Islet of Langerhans (tissue), 1 donor: ENCODE measurements at regions not wholly inside any gene's neighbourhood (a gene's known extent, or its start where the extent isn't known, plus 50 kb on each side); places are given as distances from the start of the nearest gene placed in this dataset.
"Not testable (repeated sequence)": the region's sequence is repeated elsewhere in the genome, so short reads cannot be mapped to it uniquely, and the experiment has no call there.

Experiments used
- FAIRE-seq: peaks from one replicate; lab custom pipeline; 2011; peaks lifted over from hg19 to GRCh38; lab: Jason Lieb, UNC

- FAIRE-seq, result no peak
Observed at GRCh38 chr2:67294218-67294617, 102.9 kb upstream of the ETAA1 start.

- no peak for FAIRE-seq
Observed at GRCh38 chr2:67295406-67295805, 101.7 kb upstream of the ETAA1 start.

- FAIRE-seq, result no peak
Observed at GRCh38 chr2:67295851-67296250, 101.3 kb upstream of the ETAA1 start.

GRCh38 chr2:67304300-67304890, 92.7 kb upstream of the ETAA1 start:
- no peak for FAIRE-seq

GRCh38 chr2:67309281-67309680, 87.9 kb upstream of the ETAA1 start:
- peak; percentile 90 for FAIRE-seq

GRCh38 chr2:67311536-67311935, 85.6 kb upstream of the ETAA1 start:
- no peak for FAIRE-seq

- FAIRE-seq, result no peak
Observed at GRCh38 chr2:67312871-67313270, 84.3 kb upstream of the ETAA1 start.

GRCh38 chr2:67313536-67313935, 83.6 kb upstream of the ETAA1 start:
- no peak for FAIRE-seq

- no peak for FAIRE-seq
Observed at GRCh38 chr2:67318031-67318430, 79.1 kb upstream of the ETAA1 start.

- no peak for FAIRE-seq
Observed at GRCh38 chr2:67318563-67318962, 78.6 kb upstream of the ETAA1 start.

- no peak for FAIRE-seq
Observed at GRCh38 chr2:67318993-67319481, 78.1 kb upstream of the ETAA1 start.

- peak; percentile 89 for FAIRE-seq
Observed at GRCh38 chr2:67320861-67321587, 76.1 kb upstream of the ETAA1 start.

- FAIRE-seq, result no peak
Observed at GRCh38 chr2:67321588-67321903, 75.6 kb upstream of the ETAA1 start.

GRCh38 chr2:67322353-67323001, 74.7 kb upstream of the ETAA1 start:
- FAIRE-seq, result peak; percentile 80

- no peak for FAIRE-seq
Observed at GRCh38 chr2:67323209-67323991, 73.7 kb upstream of the ETAA1 start.

- FAIRE-seq, result no peak
Observed at GRCh38 chr2:67329513-67329912, 67.6 kb upstream of the ETAA1 start.

GRCh38 chr2:67329951-67330350, 67.2 kb upstream of the ETAA1 start:
- FAIRE-seq, result no peak

GRCh38 chr2:67331419-67332086, 65.6 kb upstream of the ETAA1 start:
- not testable (repeated sequence) for FAIRE-seq

- FAIRE-seq, result no peak
Observed at GRCh38 chr2:67337903-67338302, 59.2 kb upstream of the ETAA1 start.

GRCh38 chr2:67338601-67339233, 58.4 kb upstream of the ETAA1 start:
- FAIRE-seq, result no peak

- FAIRE-seq, result no peak
Observed at GRCh38 chr2:67339234-67339885, 57.8 kb upstream of the ETAA1 start.
